ENCODE measurements at regions not wholly inside any gene's neighbourhood (a gene's known extent, or its start where the extent isn't known, plus 50 kb on each side); places are given as distances from the start of the nearest gene placed in this dataset.

DNA sequence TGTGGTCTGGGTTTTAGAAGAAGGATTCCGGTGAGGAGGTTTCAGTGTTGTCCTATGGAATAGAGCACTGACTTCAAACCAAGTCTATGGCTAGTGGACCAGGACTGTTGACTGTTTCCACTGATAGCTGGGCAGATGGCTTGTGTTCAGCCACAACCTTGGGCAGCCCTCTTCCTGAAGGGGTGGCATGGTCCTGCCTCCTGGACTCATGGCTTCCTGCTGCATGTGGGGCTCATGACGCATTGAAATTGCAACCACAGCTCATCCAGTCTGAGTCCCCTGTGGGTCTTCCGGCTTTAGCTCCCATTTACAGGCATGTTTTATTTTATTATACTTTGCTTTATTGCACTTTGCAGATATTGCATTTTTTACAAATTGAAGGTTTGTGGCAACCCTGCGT is 105.0 kb downstream of the B3GNT2 start:
- no peak overlapping the region for H2AFZ ChIP-seq (ENCODE audit: low read length)
- H3K27me3 ChIP-seq (ENCODE audit: insufficient read depth, low read length, poor library complexity, severe bottlenecking) = no peaks in the 10 kb centered on the region
- peak overlapping the region; percentile 42 for H3K4me2 ChIP-seq (ENCODE audit: low read depth, low read length, poor library complexity, severe bottlenecking)
- peak overlapping the region; percentile 25 for H3K4me3 ChIP-seq (ENCODE audit: low read length, poor library complexity, severe bottlenecking)
- H4K20me1 ChIP-seq (ENCODE audit: insufficient read depth, low read length, poor library complexity, severe bottlenecking) = no peaks in the 10 kb centered on the region
- peaks cover 86% of the 10 kb centered on the region for H3K4me1 ChIP-seq (ENCODE audit: insufficient read depth, low read length, poor library complexity, severe bottlenecking)
- H3K36me3 ChIP-seq (ENCODE audit: insufficient read depth, low read length) = no peaks in the 10 kb centered on the region
- no peaks in the 10 kb centered on the region for H3K9me3 ChIP-seq (ENCODE audit: insufficient read depth, low read depth, low read length)
- TF ChIP-seq, protein P1, sequence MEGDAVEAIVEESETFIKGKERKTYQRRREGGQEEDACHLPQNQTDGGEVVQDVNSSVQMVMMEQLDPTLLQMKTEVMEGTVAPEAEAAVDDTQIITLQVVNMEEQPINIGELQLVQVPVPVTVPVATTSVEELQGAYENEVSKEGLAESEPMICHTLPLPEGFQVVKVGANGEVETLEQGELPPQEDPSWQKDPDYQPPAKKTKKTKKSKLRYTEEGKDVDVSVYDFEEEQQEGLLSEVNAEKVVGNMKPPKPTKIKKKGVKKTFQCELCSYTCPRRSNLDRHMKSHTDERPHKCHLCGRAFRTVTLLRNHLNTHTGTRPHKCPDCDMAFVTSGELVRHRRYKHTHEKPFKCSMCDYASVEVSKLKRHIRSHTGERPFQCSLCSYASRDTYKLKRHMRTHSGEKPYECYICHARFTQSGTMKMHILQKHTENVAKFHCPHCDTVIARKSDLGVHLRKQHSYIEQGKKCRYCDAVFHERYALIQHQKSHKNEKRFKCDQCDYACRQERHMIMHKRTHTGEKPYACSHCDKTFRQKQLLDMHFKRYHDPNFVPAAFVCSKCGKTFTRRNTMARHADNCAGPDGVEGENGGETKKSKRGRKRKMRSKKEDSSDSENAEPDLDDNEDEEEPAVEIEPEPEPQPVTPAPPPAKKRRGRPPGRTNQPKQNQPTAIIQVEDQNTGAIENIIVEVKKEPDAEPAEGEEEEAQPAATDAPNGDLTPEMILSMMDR (conservative IDR thresholded peaks at IDR 0.05; ENCODE audit: low read length) = no peak
- H3K79me2 ChIP-seq (ENCODE audit: insufficient read depth, low read length) = peaks cover 38% of the 10 kb centered on the region; the same call in 1 of the 2 replicates
- H3K9me2 ChIP-seq (replicated peaks; ENCODE audit: low read depth, low read length) = no peaks in the 10 kb centered on the region
- peaks cover 24% of the 10 kb centered on the region for H3F3A ChIP-seq (ENCODE audit: low read depth)
- H3K9ac ChIP-seq (ENCODE audit: low read depth, low read length, poor library complexity, severe bottlenecking) = peak overlapping the region; percentile 11

DNA sequence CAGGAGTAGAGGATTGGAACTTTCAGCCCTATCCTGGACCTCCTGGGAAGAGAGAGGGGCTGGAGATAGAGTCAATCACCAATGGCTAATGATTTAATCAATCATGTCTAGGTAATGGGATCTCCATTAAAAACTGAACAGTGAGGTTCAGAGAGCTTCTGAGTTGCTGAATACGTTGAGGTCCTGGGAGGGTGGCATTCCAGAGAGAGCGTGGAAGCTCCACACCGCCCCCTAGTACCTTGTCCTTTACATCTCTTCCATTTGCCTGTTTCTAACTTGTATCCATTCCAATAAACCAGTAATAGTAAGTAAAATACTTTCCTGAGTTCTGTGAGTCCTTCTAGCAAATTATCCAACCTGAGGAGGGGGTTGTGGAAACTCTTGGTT is 101.7 kb downstream of the B3GNT2 start:
- H4K20me1 ChIP-seq (ENCODE audit: insufficient read depth, low read length, poor library complexity, severe bottlenecking) = no peaks in the 10 kb centered on the region
- H3K9ac ChIP-seq (ENCODE audit: low read depth, low read length, poor library complexity, severe bottlenecking) = peak overlapping the region; percentile 42
- TF ChIP-seq, protein P1 (conservative IDR thresholded peaks at IDR 0.05; ENCODE audit: low read length) = peak; percentile 67
- TF ChIP-seq EZH2phosphoT487 (IDR thresholded peaks at IDR 0.05; ENCODE audit: borderline replicate concordance) = no peak
- no peaks in the 10 kb centered on the region for H3K9me3 ChIP-seq (ENCODE audit: insufficient read depth, low read depth, low read length)
- peaks cover 25% of the 10 kb centered on the region; the same call in 1 of the 2 replicates for H3K79me2 ChIP-seq (ENCODE audit: insufficient read depth, low read length)
- peaks cover 10% of the 10 kb centered on the region; the same call in 1 of the 2 replicates for H3F3A ChIP-seq (ENCODE audit: low read depth)
- peaks cover 68% of the 10 kb centered on the region for H3K4me1 ChIP-seq (ENCODE audit: insufficient read depth, low read length, poor library complexity, severe bottlenecking)
- H3K9me2 ChIP-seq (replicated peaks; ENCODE audit: low read depth, low read length) = no peaks in the 10 kb centered on the region
- no peak overlapping the region for H3K4me2 ChIP-seq (ENCODE audit: low read depth, low read length, poor library complexity, severe bottlenecking)
- no peak overlapping the region for H2AFZ ChIP-seq (ENCODE audit: low read length)
- H3K36me3 ChIP-seq (ENCODE audit: insufficient read depth, low read length) = no peaks in the 10 kb centered on the region
- H3K4me3 ChIP-seq (ENCODE audit: low read length, poor library complexity, severe bottlenecking) = no peak overlapping the region
- no peaks in the 10 kb centered on the region for H3K27me3 ChIP-seq (ENCODE audit: insufficient read depth, low read length, poor library complexity, severe bottlenecking)

DNA sequence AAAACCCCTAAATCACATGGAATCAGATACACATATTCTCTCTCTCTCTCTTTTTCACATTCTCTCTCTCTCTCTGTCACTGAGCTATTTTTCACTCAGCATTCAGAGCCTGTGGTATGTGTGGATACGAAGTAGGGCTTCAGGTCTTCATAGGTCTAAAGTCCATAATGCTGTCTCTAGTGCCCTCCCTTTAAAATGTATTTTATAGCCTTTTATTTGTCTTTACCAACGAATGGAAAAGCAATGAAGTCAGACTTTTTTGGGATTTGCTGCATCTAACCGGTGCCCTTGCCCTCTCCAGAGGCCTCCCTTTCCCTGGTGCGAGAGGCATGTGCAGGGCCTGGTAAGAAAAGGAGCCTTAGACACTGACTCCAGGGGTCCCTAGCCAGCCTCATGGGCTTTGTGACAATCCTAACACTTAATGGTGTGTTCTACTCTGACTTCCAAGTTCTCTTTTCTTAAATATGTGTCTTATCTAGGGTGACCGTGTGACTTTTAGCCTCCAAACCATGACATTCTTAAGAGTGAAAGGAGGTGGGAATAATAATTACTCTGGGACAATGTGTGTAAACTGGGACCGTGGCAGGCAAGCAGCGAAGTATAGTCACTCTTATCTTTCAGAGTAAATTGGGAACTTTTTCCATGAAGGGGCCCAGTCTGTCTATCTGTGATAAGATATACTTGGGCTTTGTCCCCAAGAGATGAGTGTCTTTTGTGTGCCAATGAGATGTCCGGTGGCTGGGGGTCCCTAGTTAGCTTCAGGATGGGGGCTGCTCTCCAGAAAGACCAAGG is 101.1 kb downstream of the B3GNT2 start:
- no peak overlapping the region for H3K4me2 ChIP-seq (ENCODE audit: low read depth, low read length, poor library complexity, severe bottlenecking)
- H3K9ac ChIP-seq (ENCODE audit: low read depth, low read length, poor library complexity, severe bottlenecking) = peak overlapping the region; percentile 42
- H3K27me3 ChIP-seq (ENCODE audit: insufficient read depth, low read length, poor library complexity, severe bottlenecking) = no peaks in the 10 kb centered on the region
- peaks cover 66% of the 10 kb centered on the region for H3K4me1 ChIP-seq (ENCODE audit: insufficient read depth, low read length, poor library complexity, severe bottlenecking)
- peaks cover 10% of the 10 kb centered on the region; the same call in 1 of the 2 replicates for H3F3A ChIP-seq (ENCODE audit: low read depth)
- no peaks in the 10 kb centered on the region for H3K9me2 ChIP-seq (replicated peaks; ENCODE audit: low read depth, low read length)
- no peaks in the 10 kb centered on the region for H3K36me3 ChIP-seq (ENCODE audit: insufficient read depth, low read length)
- H2AFZ ChIP-seq (ENCODE audit: low read length) = no peak overlapping the region
- no peak overlapping the region for H3K4me3 ChIP-seq (ENCODE audit: low read length, poor library complexity, severe bottlenecking)
- TF ChIP-seq EZH2phosphoT487 (IDR thresholded peaks at IDR 0.05; ENCODE audit: borderline replicate concordance) = no peak
- TF ChIP-seq, protein P1 (conservative IDR thresholded peaks at IDR 0.05; ENCODE audit: low read length) = no peak
- peaks cover 21% of the 10 kb centered on the region; the same call in 1 of the 2 replicates for H3K79me2 ChIP-seq (ENCODE audit: insufficient read depth, low read length)
- H3K9me3 ChIP-seq (ENCODE audit: insufficient read depth, low read depth, low read length) = no peaks in the 10 kb centered on the region
- H4K20me1 ChIP-seq (ENCODE audit: insufficient read depth, low read length, poor library complexity, severe bottlenecking) = no peaks in the 10 kb centered on the region

Data from Loucy (cell line).